ENCODE measurements at regions not wholly inside any gene's neighbourhood (a gene's known extent, or its start where the extent isn't known, plus 50 kb on each side); places are given as distances from the start of the nearest gene placed in this dataset.

DNA sequence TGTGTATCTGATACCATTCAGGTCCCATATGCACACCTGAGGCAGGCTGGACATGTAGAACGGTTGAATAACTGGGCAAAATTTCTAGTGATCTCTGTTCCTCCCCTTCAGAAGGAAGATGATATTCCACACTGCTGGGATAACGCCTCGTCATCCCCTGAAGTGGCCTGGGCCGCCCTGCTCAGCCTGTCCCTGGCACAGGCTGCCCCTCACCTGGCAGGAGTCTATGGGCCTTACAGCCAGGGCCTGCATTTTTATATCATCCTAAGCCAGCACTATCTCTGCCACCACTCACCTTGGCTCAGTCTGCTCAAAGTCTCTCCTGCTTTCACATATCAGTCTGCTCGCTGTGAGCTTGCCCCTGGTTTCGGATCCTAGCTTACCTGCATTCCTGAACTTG lies 209.2 kb downstream of the CSNK2A3 start:
- Histone ChIP-seq H3K4me1 (no peaks in the 10 kb centered on the region), H3K27ac (no peak overlapping the region), H3K4me3 (no peak overlapping the region), H3K9me3 (no peaks in the 10 kb centered on the region), H3K36me3 (no peaks in the 10 kb centered on the region), H3K27me3 (no peaks in the 10 kb centered on the region)
- ATAC-seq = no peak
- no peak for FAIRE-seq
- DNase-seq = no peak
- intact Hi-C loops (cut with DNase I) = no loop called here
- TF ChIP-seq, protein P1, sequence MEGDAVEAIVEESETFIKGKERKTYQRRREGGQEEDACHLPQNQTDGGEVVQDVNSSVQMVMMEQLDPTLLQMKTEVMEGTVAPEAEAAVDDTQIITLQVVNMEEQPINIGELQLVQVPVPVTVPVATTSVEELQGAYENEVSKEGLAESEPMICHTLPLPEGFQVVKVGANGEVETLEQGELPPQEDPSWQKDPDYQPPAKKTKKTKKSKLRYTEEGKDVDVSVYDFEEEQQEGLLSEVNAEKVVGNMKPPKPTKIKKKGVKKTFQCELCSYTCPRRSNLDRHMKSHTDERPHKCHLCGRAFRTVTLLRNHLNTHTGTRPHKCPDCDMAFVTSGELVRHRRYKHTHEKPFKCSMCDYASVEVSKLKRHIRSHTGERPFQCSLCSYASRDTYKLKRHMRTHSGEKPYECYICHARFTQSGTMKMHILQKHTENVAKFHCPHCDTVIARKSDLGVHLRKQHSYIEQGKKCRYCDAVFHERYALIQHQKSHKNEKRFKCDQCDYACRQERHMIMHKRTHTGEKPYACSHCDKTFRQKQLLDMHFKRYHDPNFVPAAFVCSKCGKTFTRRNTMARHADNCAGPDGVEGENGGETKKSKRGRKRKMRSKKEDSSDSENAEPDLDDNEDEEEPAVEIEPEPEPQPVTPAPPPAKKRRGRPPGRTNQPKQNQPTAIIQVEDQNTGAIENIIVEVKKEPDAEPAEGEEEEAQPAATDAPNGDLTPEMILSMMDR (IDR thresholded peaks at IDR 0.05) = no peak
- 88 to 89% methylated on average over 6 of the region's 6 CpGs for WGBS, 2 donors

DNA sequence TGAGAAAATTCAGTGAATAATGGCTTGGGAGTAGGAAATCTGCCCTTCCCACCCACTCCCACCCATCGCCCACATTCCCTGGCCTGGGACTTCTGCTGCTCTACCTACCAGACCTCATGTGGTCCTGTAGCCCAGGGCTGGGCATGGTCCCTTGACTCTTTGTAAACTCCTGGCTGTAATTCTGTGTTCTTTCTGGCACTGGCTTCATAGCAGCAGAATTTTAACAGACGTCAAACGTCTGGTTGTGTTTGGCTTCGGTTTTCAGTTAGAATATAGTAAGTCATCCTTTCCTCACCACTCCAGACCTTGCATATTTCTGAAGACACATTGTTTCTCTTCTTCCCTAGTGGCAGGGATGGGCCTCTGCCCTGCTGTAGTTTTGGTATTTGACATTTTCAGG lies 210.6 kb downstream of the CSNK2A3 start:
- Histone ChIP-seq H3K27me3 (no peaks in the 10 kb centered on the region), H3K27ac (no peak overlapping the region), H3K4me3 (no peak overlapping the region), H3K9me3 (no peaks in the 10 kb centered on the region), H3K36me3 (no peaks in the 10 kb centered on the region), H3K4me1 (no peaks in the 10 kb centered on the region)
- FAIRE-seq (no peak), DNase-seq (no peak), ATAC-seq (no peak)
- intact Hi-C loops (cut with DNase I) = no loop called here
- TF ChIP-seq, protein P1 (IDR thresholded peaks at IDR 0.05) = no peak
- WGBS, 2 donors = 78 to 81% methylated on average over 4 of the region's 4 CpGs

DNA sequence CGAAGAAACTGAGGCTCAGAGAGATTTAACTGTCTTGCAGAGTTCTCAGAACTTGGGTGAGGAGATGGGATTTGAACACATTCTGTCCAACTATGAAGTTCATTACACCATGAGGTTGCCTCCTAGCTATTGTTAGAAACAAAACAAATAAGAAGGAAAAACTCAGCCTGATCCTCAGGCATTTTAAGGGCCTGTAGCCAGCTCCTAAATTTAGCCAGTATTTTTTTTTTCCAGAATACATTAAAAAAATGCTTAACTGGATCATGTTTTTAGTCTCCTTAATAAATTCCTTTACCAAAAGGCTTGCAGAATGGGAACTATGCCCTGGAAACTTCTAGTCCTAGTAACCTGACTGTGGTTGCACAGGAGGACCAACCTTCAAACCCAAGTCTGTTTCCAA lies 212.0 kb downstream of the CSNK2A3 start:
- Histone ChIP-seq H3K27ac (no peak overlapping the region), H3K27me3 (no peaks in the 10 kb centered on the region)
- WGBS, 2 donors = 62 to 70% methylated on average over 1 of the region's 1 CpG

DNA sequence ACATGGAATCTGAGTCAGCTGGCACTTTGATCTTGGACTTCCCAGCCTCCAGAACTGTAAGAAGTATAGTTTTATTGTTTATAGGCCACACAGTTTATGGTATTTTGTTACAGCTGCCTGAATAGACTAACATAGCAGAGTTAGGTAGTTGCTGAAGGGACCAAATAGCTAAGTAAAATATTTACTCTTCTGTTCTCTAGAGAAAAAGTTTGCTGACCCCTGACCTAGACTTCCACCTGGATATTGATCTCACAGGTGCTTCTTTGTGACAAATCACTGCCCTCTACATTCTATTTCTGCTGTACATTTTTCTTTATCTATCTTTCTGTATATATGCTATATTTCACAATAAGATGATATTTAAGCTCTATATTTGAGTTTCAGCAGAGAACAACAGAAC lies 212.5 kb downstream of the CSNK2A3 start:
- H3K36me3 ChIP-seq = no peaks in the 10 kb centered on the region
- ATAC-seq (no peak), DNase-seq (no peak), FAIRE-seq (no peak)
- intact Hi-C loops (cut with DNase I) = no loop called here
- peaks cover 0 to 9% (median 0%) of the 10 kb centered on the region in 3 donors for H3K4me1 ChIP-seq
- no peaks in the 10 kb centered on the region for H3K9me3 ChIP-seq
- no peaks in the 10 kb centered on the region for H3K27me3 ChIP-seq
- TF ChIP-seq, protein P1 (IDR thresholded peaks at IDR 0.05) = no peak
- no peak overlapping the region for H3K4me3 ChIP-seq
- no peak overlapping the region for H3K27ac ChIP-seq

More for the DNA sequence above, 212.0 kb downstream of the CSNK2A3 start:
- FAIRE-seq (no peak), ATAC-seq (no peak), DNase-seq (no peak)
- no peaks in the 10 kb centered on the region for H3K9me3 ChIP-seq
- peaks cover 0 to 4% (median 0%) of the 10 kb centered on the region in 3 donors for H3K4me1 ChIP-seq
- intact Hi-C loops (cut with DNase I) = no loop called here
- TF ChIP-seq, protein P1 (IDR thresholded peaks at IDR 0.05) = no peak
- H3K4me3 ChIP-seq = no peak overlapping the region
- no peaks in the 10 kb centered on the region for H3K36me3 ChIP-seq

DNA sequence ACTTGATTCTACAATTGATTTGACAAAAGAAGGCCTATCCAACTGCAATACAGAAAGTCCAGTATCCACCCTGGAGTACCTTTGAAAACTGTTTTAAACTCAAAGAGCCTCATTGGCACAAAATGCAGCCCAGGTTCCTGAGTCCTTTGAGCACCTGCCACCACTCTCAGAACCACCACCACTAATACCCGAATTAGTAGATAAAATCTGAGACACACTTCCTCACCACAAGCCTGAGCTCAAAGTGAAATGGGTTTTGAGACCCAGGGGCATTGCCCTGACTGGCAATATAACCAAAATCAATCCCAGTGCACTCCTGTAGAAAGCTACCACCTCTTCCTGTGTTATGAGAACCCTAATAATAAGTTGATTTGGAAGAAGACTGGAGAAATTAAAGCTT lies 215.7 kb downstream of the CSNK2A3 start:
- TF ChIP-seq, protein P1 (IDR thresholded peaks at IDR 0.05) = no peak
- Histone ChIP-seq H3K27ac (no peak overlapping the region), H3K36me3 (no peaks in the 10 kb centered on the region), H3K9me3 (no peaks in the 10 kb centered on the region), H3K4me1 (peaks cover 0 to 9% (median 0%) of the 10 kb centered on the region in 3 donors), H3K4me3 (no peak overlapping the region), H3K27me3 (no peaks in the 10 kb centered on the region)
- WGBS, 2 donors = 41 to 48% methylated on average over 1 of the region's 1 CpG
- DNase-seq = no peak
- no peak for FAIRE-seq
- no peak for ATAC-seq
- intact Hi-C loops (cut with DNase I) = no loop called here
